WTC11 (cell line): ENCODE measurements at regions not wholly inside any gene's neighbourhood (a gene's known extent, or its start where the extent isn't known, plus 50 kb on each side); places are given as distances from the start of the nearest gene placed in this dataset.

Experiments used
- ATAC-seq: fragments of 200-7000 bp; cut with Tn5 transposase; 2 replicates; pipeline ENCODE4 v1.10.0; 2021; ENCODE audit warnings: mild to moderate bottlenecking, moderate library complexity
- CTCF ChIA-PET: fragments of 300-600 bp; sonication (Branson Sonifier 250); formaldehyde crosslinking; loops from one replicate; lab custom pipeline; 2021; ENCODE audit warnings: antibody characterized with exemption; lab: Charles Lee
- POLR2A ChIA-PET: fragments of 350-600 bp; sonication (Branson Sonifier 250); formaldehyde crosslinking; loops from one replicate; lab custom pipeline; 2021; ENCODE audit warnings: antibody characterized with exemption; lab: Charles Lee
- DNase-seq: peaks from one replicate; pipeline ENCODE4 v3.0.0; 2021; ENCODE audit warnings: low spot score
- H3K27ac Mint-ChIP-seq: 2 replicates; pipeline ENCODE4 v1.8.0; 2021; ENCODE audit warnings: mixed read lengths
- H3K27me3 Mint-ChIP-seq: 2 replicates; pipeline ENCODE4 v1.8.0; 2021; ENCODE audit warnings: low read depth, mild to moderate bottlenecking, moderate library complexity, mixed read lengths
- H3K36me3 Mint-ChIP-seq: 2 replicates; pipeline ENCODE4 v1.8.0; 2021; ENCODE audit warnings: mixed read lengths
- H3K4me1 Mint-ChIP-seq: 2 replicates; pipeline ENCODE4 v1.8.0; 2022; ENCODE audit warnings: mixed read lengths
- H3K4me3 Mint-ChIP-seq: 2 replicates; pipeline ENCODE4 v1.8.0; 2021; ENCODE audit warnings: mild to moderate bottlenecking, moderate library complexity, mixed read lengths
- H3K9me3 Mint-ChIP-seq: 2 replicates; pipeline ENCODE4 v1.8.0; 2021; ENCODE audit warnings: mixed read lengths
- ELF4 ChIP-seq: sonication (generic); formaldehyde crosslinking; IDR thresholded peaks from 2 replicates; pipeline ENCODE4 v1.8.1; 2022; ENCODE audit warnings: low read depth, mild to moderate bottlenecking, moderate library complexity, missing genetic modification reagents
- FOXP1 ChIP-seq: sonication (generic); formaldehyde crosslinking; IDR thresholded peaks from 2 replicates; pipeline ENCODE4 v1.8.0; 2022; ENCODE audit warnings: missing genetic modification reagents, mild to moderate bottlenecking, moderate library complexity, borderline replicate concordance
- GRHL2 ChIP-seq: fragments of 250-450 bp; sonication (Bioruptor Pico); IDR thresholded peaks from 2 replicates; pipeline ENCODE4 v1.8.0; 2022; ENCODE audit warnings: mild to moderate bottlenecking, moderate library complexity; ENCODE audit not compliant: insufficient replicate concordance, severe bottlenecking
- GTF2I ChIP-seq: fragments of 250-450 bp; sonication (Bioruptor Pico); conservative IDR thresholded peaks from 2 replicates; pipeline ENCODE4 v1.4.0; 2021; ENCODE audit warnings: mild to moderate bottlenecking
- JUN ChIP-seq: sonication (generic); formaldehyde crosslinking; IDR thresholded peaks from 2 replicates; pipeline ENCODE4 v1.8.0; 2023; ENCODE audit warnings: mild to moderate bottlenecking, missing genetic modification reagents
- KAT7 ChIP-seq: sonication (generic); formaldehyde crosslinking; IDR thresholded peaks from 2 replicates; pipeline ENCODE4 v1.8.1; 2023; ENCODE audit warnings: missing genetic modification reagents, mild to moderate bottlenecking, borderline replicate concordance
- MLX ChIP-seq: sonication (generic); formaldehyde crosslinking; IDR thresholded peaks from 2 replicates; pipeline ENCODE4 v1.8.1; 2023; ENCODE audit warnings: mild to moderate bottlenecking, missing genetic modification reagents, moderate library complexity
- MYBL2 ChIP-seq: sonication (generic); formaldehyde crosslinking; IDR thresholded peaks from 2 replicates; pipeline ENCODE4 v1.8.1; 2023; ENCODE audit warnings: mild to moderate bottlenecking, moderate library complexity, missing genetic modification reagents
- NFATC4 ChIP-seq: fragments of 250-450 bp; sonication (Bioruptor Pico); IDR thresholded peaks from 2 replicates; pipeline ENCODE4 v1.9.0; 2021; ENCODE audit warnings: mild to moderate bottlenecking
- NR2C2 ChIP-seq: sonication (generic); formaldehyde crosslinking; IDR thresholded peaks from 2 replicates; pipeline ENCODE4 v1.8.0; 2022; ENCODE audit warnings: mild to moderate bottlenecking, missing genetic modification reagents
- OVOL2 ChIP-seq: fragments of 250-450 bp; sonication (Bioruptor Pico); IDR thresholded peaks from 2 replicates; pipeline ENCODE4 v1.9.0; 2021; ENCODE audit warnings: mild to moderate bottlenecking, borderline replicate concordance
- PREB ChIP-seq: sonication (generic); formaldehyde crosslinking; IDR thresholded peaks from 2 replicates; pipeline ENCODE4 v1.8.1; 2022; ENCODE audit warnings: mild to moderate bottlenecking, missing genetic modification reagents, moderate library complexity, borderline replicate concordance
- USF1 ChIP-seq: sonication (generic); formaldehyde crosslinking; IDR thresholded peaks from 2 replicates; pipeline ENCODE4 v1.8.0; 2022; ENCODE audit warnings: mild to moderate bottlenecking, missing genetic modification reagents
- ZNF121 ChIP-seq: sonication (generic); formaldehyde crosslinking; IDR thresholded peaks from 2 replicates; pipeline ENCODE4 v1.8.0; 2023; ENCODE audit warnings: missing genetic modification reagents
- ZNF263 ChIP-seq: sonication (generic); formaldehyde crosslinking; IDR thresholded peaks from 2 replicates; pipeline ENCODE4 v1.8.1; 2022; ENCODE audit warnings: low read depth, mild to moderate bottlenecking, moderate library complexity, missing genetic modification reagents
- ZNF281 ChIP-seq: sonication (generic); formaldehyde crosslinking; IDR thresholded peaks from 2 replicates; pipeline ENCODE4 v1.8.0; 2023; ENCODE audit warnings: mild to moderate bottlenecking, missing genetic modification reagents
- ZNF396 ChIP-seq: fragments of 250-450 bp; sonication (Bioruptor Pico); IDR thresholded peaks from 2 replicates; pipeline ENCODE4 v1.8.0; 2021; ENCODE audit warnings: mild to moderate bottlenecking, moderate library complexity, borderline replicate concordance
- ZNF423 ChIP-seq: fragments of 250-450 bp; sonication (Bioruptor Pico); IDR thresholded peaks from 2 replicates; pipeline ENCODE4 v2.1.2; 2022; ENCODE audit warnings: mild to moderate bottlenecking, moderate library complexity
- ZNF512 ChIP-seq: sonication (generic); formaldehyde crosslinking; IDR thresholded peaks from 2 replicates; pipeline ENCODE4 v1.8.1; 2022; ENCODE audit warnings: missing genetic modification reagents, borderline replicate concordance
- ZNF532 ChIP-seq: fragments of 250-450 bp; sonication (Bioruptor Pico); IDR thresholded peaks from 2 replicates; pipeline ENCODE4 v1.9.0; 2021; ENCODE audit warnings: mild to moderate bottlenecking, borderline replicate concordance

GRCh38 chrX:120759685-120760084 is 116.0 kb downstream of the CT47B1 start:
- Mint-ChIP-seq H3K27me3 (peaks cover 2% of the 10 kb centered on the region), H3K4me3 (no peak overlapping the region), H3K36me3 (no peaks in the 10 kb centered on the region), H3K9me3 (no peaks in the 10 kb centered on the region), H3K4me1 (peaks cover 3% of the 10 kb centered on the region), H3K27ac (no peak overlapping the region)
- ChIA-PET CTCF (interaction anchor here (0.8 kb wide), 1 partner anchor 98 kb away, joined by 4 read pairs; no protein-coding TSS in a partner anchor), POLR2A (no interaction called here)
- no peak for TF ChIP-seq GRHL2 (CRISPR knock-in tag)
- TF ChIP-seq MLX (CRISPR knock-in tag) = no peak
- no peak for TF ChIP-seq ZNF281 (CRISPR knock-in tag)
- TF ChIP-seq ZNF263 (CRISPR knock-in tag) = no peak
- no peak for TF ChIP-seq NFATC4 (CRISPR knock-in tag)
- no peak for TF ChIP-seq ZNF512 (CRISPR knock-in tag)
- TF ChIP-seq GTF2I = no peak
- no peak for TF ChIP-seq OVOL2 (CRISPR knock-in tag)
- no peak for TF ChIP-seq USF1
- ATAC-seq (no peak), DNase-seq (no peak)

- CTCF ChIA-PET = no interaction called here
- DNase-seq (no peak), ATAC-seq (no peak)
- H3K4me3 Mint-ChIP-seq = no peak overlapping the region
- H3K36me3 Mint-ChIP-seq = no peaks in the 10 kb centered on the region
- H3K4me1 Mint-ChIP-seq = peaks cover 19% of the 10 kb centered on the region
- H3K27me3 Mint-ChIP-seq = peaks cover 4% of the 10 kb centered on the region; the same call in 1 of the 2 replicates
- POLR2A ChIA-PET = no interaction called here
- H3K9me3 Mint-ChIP-seq = no peaks in the 10 kb centered on the region
- H3K27ac Mint-ChIP-seq = no peak overlapping the region
- TF ChIP-seq ZNF423 (no peak), MYBL2 (CRISPR knock-in tag) (no peak), KAT7 (CRISPR knock-in tag) (no peak), ZNF121 (CRISPR knock-in tag) (no peak), JUN (CRISPR knock-in tag) (no peak), ZNF532 (CRISPR knock-in tag) (no peak), GRHL2 (CRISPR knock-in tag) (no peak), ELF4 (CRISPR knock-in tag) (no peak), FOXP1 (no peak), ZNF396 (CRISPR knock-in tag) (no peak), PREB (CRISPR knock-in tag) (no peak), NR2C2 (CRISPR knock-in tag) (no peak)
These were observed 120.4 kb downstream of the CT47B1 start for GRCh38 chrX:120755066-120755846.
